ENCODE measurements at regions not wholly inside any gene's neighbourhood (a gene's known extent, or its start where the extent isn't known, plus 50 kb on each side); places are given as distances from the start of the nearest gene placed in this dataset.

- no peak for TF ChIP-seq CTCF (IDR thresholded peaks at IDR 0.05; ENCODE audit: low read depth, low read length, missing input control)
- TF ChIP-seq REST (IDR thresholded peaks at IDR 0.05) = no peak
- no peak for TF ChIP-seq ZBTB33 (IDR thresholded peaks at IDR 0.05)
- no peak for TF ChIP-seq RXRA (IDR thresholded peaks at IDR 0.05)
- TF ChIP-seq EGR1 (IDR thresholded peaks at IDR 0.05; ENCODE audit: low read depth in 2 of 2) = no peak
- TF ChIP-seq RAD21 (IDR thresholded peaks at IDR 0.05) = no peak
- no peak for TF ChIP-seq SP1 (IDR thresholded peaks at IDR 0.05)
- no peak for TF ChIP-seq GABPA (IDR thresholded peaks at IDR 0.05 in 1 of 2, conservative IDR thresholded peaks at IDR 0.05 in 1 of 2)
Observed at GRCh38 chr13:83752141-83752540, 130.1 kb downstream of the SLITRK1 start.
